ENCODE measurements at regions not wholly inside any gene's neighbourhood (a gene's known extent, or its start where the extent isn't known, plus 50 kb on each side); places are given as distances from the start of the nearest gene placed in this dataset.
A peak's percentile ranks its signal among the peaks of the same experiment; 100 is the strongest.

DNA sequence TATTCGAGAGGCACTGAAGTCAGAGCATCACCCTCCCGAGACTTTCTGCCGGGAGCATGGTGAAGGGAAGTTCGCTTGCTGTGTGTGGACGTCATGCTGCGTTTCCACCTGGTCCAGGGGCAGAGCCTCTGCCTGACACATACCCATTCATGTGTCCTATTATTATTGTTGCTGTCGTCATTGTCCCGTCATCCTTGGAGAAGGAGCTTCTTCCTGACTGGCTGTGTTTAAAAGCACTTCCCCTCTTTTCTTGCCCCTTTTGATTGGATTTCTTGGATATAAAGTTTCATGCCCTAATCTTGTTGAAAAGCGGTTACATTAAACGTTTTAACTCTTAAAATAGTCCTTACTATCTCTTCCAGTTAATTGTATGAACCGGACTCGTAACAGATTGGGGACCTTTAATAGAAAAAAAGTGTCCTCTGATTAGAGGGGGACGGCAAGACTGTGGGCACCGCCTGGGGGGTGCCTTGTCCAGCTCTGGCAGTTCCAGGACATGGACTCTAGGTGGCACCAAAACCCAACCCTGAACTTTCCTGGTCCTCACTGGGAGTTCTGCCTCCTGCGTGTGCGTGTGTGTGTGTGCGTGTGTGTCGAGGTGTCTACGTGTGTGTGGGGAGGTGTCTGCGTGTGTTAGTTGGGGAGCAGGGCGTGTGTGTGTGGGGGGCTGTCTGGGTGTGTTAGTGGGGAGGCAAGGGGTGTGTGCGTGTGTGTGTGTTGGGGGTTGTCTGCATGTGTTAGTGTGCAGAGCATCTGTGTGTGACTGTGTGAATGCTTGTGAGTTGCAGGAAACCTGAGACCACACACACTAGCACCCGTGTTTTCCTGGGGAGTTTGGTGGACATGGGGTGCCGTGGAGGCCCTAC, 133.3 kb upstream of the CIBAR2 start:
- no peak overlapping the region for H3K4me3 ChIP-seq (ENCODE audit: low read depth, low read length)
- TF ChIP-seq, protein P1, sequence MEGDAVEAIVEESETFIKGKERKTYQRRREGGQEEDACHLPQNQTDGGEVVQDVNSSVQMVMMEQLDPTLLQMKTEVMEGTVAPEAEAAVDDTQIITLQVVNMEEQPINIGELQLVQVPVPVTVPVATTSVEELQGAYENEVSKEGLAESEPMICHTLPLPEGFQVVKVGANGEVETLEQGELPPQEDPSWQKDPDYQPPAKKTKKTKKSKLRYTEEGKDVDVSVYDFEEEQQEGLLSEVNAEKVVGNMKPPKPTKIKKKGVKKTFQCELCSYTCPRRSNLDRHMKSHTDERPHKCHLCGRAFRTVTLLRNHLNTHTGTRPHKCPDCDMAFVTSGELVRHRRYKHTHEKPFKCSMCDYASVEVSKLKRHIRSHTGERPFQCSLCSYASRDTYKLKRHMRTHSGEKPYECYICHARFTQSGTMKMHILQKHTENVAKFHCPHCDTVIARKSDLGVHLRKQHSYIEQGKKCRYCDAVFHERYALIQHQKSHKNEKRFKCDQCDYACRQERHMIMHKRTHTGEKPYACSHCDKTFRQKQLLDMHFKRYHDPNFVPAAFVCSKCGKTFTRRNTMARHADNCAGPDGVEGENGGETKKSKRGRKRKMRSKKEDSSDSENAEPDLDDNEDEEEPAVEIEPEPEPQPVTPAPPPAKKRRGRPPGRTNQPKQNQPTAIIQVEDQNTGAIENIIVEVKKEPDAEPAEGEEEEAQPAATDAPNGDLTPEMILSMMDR (IDR thresholded peaks at IDR 0.05; ENCODE audit: borderline replicate concordance, insufficient read depth, low read depth, low read length): peak; percentile 91

DNA sequence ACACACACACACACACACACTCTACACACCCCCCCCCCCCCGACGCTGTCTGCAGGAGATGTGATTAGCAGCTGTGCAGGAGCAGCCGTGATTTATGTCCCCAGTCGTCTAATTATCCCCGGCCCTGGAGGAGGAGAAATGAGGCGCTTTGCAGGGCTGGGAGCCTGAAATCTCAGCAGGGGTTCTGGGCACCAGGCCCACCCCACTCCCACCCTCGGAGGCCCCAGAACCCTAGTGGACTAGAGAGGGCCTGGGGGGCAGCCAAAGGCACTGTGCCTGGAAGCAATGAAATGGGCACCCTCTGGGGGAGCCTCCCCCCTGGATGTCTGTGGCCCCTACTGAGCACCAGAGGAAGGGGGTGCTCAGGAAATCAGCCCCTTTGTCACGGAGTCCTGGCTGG, 134.2 kb upstream of the CIBAR2 start:
- TF ChIP-seq, protein P1 (IDR thresholded peaks at IDR 0.05; ENCODE audit: borderline replicate concordance, insufficient read depth, low read depth, low read length): no peak
- no peak overlapping the region for H3K4me3 ChIP-seq (ENCODE audit: low read depth, low read length)

DNA sequence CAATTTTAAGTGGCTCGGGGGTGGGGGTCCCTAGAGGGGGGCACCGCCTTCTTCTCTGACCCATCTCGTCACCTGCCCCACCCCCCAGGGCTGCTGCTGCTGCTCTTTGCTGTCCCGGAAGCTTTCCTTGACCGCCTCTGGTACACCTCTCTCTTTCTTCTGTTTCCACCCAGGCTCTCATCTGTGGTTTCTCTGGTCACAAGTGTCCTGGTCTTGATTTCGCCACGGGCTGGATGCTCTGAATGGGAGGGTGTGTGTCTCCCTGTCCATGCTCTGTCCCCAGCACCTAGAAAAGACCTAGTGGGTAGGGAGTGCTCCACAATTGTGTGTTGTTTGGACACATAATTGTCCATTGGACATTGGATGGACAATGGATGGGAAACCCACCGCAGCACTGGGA, 134.7 kb upstream of the CIBAR2 start:
- no peak overlapping the region for H3K4me3 ChIP-seq (ENCODE audit: low read depth, low read length)
- TF ChIP-seq, protein P1 (IDR thresholded peaks at IDR 0.05; ENCODE audit: borderline replicate concordance, insufficient read depth, low read depth, low read length): no peak

DNA sequence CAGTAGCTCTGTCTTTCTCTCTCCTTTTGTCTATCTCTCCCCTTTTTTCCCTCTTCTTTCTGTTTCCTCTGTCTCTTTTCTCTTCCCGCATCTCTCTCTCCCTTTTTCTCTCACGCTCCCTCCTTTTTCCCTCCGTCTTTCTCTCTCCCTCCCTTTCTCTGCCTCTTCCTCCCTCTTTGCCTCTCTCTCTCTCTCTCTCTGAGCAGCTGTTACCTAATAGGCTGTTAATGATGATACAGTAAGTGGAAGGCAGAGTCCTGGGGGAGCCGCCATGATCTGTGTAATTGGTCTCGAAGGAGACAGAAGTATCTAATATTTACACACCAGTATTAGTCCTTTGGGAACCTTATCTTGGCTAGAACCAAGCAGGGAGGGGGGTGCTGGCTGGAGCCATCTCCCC, 136.1 kb upstream of the CIBAR2 start:
- TF ChIP-seq, protein P1 (IDR thresholded peaks at IDR 0.05; ENCODE audit: borderline replicate concordance, insufficient read depth, low read depth, low read length): no peak
- H3K4me3 ChIP-seq (ENCODE audit: low read depth, low read length): no peak overlapping the region

DNA sequence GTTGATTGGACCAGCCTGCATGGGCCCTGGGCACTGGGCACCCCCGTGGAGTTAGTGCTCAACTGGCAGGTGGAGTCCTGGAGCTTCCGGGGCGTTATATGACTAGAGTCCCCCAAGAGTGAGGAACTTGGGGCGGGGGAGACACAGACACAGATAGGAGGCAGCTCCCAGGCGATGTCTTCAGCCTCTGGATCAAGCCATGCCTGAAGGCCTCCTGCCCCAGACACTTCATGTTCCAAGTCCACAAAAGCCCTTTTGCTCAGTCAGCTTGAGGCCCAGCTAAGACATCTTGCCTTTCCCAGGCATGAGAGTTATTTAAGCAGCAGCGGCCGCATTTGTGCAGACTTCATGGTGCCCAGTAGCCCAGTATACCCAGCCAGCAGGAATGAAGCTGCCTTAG, 136.6 kb upstream of the CIBAR2 start:
- TF ChIP-seq, protein P1 (IDR thresholded peaks at IDR 0.05; ENCODE audit: borderline replicate concordance, insufficient read depth, low read depth, low read length): no peak
- no peak overlapping the region for H3K4me3 ChIP-seq (ENCODE audit: low read depth, low read length)

DNA sequence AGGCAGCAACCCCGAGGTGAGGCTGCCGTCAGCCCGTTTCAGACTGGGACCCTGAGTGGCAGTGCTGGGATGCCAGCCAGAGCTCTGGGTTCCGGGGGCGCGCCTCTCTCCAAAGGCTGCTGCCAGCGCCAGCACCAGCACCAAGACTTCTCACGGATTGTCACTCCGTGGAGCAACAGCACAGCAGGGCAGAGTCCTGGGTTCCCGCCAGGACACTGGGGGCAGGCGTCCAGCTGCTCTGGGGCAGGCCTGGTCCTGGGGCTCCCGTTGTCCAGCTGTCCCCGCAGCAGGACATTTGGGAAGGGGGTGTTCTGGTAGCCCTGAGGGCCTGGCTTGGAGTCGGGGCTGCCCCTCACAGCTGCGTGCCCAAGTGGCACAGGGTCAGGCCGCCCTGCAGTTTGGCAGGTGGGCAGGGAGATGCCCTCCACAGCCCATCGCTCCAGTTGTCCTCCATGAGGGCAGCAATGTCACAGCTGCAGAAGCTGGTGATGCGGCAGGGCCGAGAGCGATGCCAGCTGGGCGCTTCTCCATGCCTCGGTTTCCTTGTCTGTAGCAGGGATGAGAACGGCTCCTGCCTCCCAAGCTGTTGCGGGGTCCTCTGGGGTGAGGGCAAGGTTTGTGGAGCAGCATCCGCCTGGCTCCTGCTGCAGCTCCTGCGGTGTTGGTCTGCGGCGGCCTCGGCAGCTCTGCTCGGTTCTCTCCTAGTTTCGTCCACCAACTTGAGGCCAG, 137.3 kb upstream of the CIBAR2 start:
- TF ChIP-seq, protein P1 (IDR thresholded peaks at IDR 0.05; ENCODE audit: borderline replicate concordance, insufficient read depth, low read depth, low read length): no peak
- H3K4me3 ChIP-seq (ENCODE audit: low read depth, low read length): no peak overlapping the region

DNA sequence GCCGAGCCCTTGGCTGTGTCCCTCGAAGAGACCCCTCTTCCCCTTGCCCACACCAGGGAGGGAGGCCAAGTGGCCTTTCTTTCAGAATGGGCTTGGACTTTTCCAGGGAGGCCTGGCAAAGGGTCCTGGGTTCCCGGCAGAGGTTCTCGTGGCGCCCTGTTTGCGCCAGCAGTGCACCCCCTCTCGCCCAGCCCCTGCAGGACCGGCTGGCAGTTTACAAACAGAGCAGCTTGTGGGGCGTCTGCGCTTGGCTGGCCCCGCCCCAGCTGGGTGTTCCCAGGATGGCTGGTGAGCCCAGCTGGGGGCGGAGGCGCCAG, 137.8 kb upstream of the CIBAR2 start:
- H3K4me3 ChIP-seq (ENCODE audit: low read depth, low read length): no peak overlapping the region
- TF ChIP-seq, protein P1 (IDR thresholded peaks at IDR 0.05; ENCODE audit: borderline replicate concordance, insufficient read depth, low read depth, low read length): no peak

Measured in GM12875 (cell line).